HG03280 (cell line): ENCODE measurements at regions not wholly inside any gene's neighbourhood (a gene's known extent, or its start where the extent isn't known, plus 50 kb on each side); places are given as distances from the start of the nearest gene placed in this dataset.

Source experiments
- ATAC-seq: cut with Tn5 transposase; IDR thresholded peaks from one replicate; pipeline ENCODE4 v1.9.1; 2021; ENCODE audit warnings: mild to moderate bottlenecking, moderate library complexity; ENCODE audit not compliant: unreplicated experiment

- ATAC-seq, result no peak
Measured at GRCh38 chr6:122042380-122042779, 357.1 kb upstream of the HSF2 start.

GRCh38 chr6:122042960-122043735 lies 356.3 kb upstream of the HSF2 start:
- no peak for ATAC-seq

- no peak for ATAC-seq
Measured at GRCh38 chr6:122048570-122048969, 350.9 kb upstream of the HSF2 start.

- ATAC-seq, result no peak
Measured at GRCh38 chr6:122049341-122049740, 350.1 kb upstream of the HSF2 start.

- ATAC-seq, result no peak
Measured at GRCh38 chr6:122050242-122050755, 349.2 kb upstream of the HSF2 start.

- ATAC-seq, result no peak
Measured at GRCh38 chr6:122052346-122052900, 347.0 kb upstream of the HSF2 start.

- ATAC-seq, result no peak
Measured at GRCh38 chr6:122059918-122060317, 339.5 kb upstream of the HSF2 start.

- ATAC-seq, result no peak
Measured at GRCh38 chr6:122061855-122062254, 337.6 kb upstream of the HSF2 start.

- no peak for ATAC-seq
Measured at GRCh38 chr6:122063076-122063475, 336.4 kb upstream of the HSF2 start.

- ATAC-seq, result no peak
Measured at GRCh38 chr6:122063761-122064160, 335.7 kb upstream of the HSF2 start.

GRCh38 chr6:122066200-122066599 lies 333.3 kb upstream of the HSF2 start:
- ATAC-seq, result no peak

- ATAC-seq, result no peak
Measured at GRCh38 chr6:122068291-122068769, 331.1 kb upstream of the HSF2 start.

GRCh38 chr6:122069932-122070331 lies 329.5 kb upstream of the HSF2 start:
- no peak for ATAC-seq

GRCh38 chr6:122072014-122072647 lies 327.3 kb upstream of the HSF2 start:
- ATAC-seq, result no peak

GRCh38 chr6:122075084-122075838 lies 324.2 kb upstream of the HSF2 start:
- ATAC-seq, result no peak

GRCh38 chr6:122075917-122076316 lies 323.5 kb upstream of the HSF2 start:
- no peak for ATAC-seq

- no peak for ATAC-seq
Measured at GRCh38 chr6:122077603-122078002, 321.8 kb upstream of the HSF2 start.

- ATAC-seq, result no peak
Measured at GRCh38 chr6:122078481-122078880, 321.0 kb upstream of the HSF2 start.

GRCh38 chr6:122079916-122080315 lies 319.5 kb upstream of the HSF2 start:
- ATAC-seq, result no peak

GRCh38 chr6:122081921-122082320 lies 317.5 kb upstream of the HSF2 start:
- no peak for ATAC-seq

GRCh38 chr6:122082370-122082769 lies 317.1 kb upstream of the HSF2 start:
- ATAC-seq, result no peak
